NCI-H2196 treated with DMSO at 0.1 percent for 48 hours (cell line): ENCODE measurements at regions not wholly inside any gene's neighbourhood (a gene's known extent, or its start where the extent isn't known, plus 50 kb on each side); places are given as distances from the start of the nearest gene placed in this dataset.
"Not testable (repeated sequence)": the region's sequence is repeated elsewhere in the genome, so short reads cannot be mapped to it uniquely, and the experiment has no call there.

Source experiments
- DNase-seq: peaks from one replicate; lab custom pipeline; 2025; ENCODE audit not compliant: unreplicated experiment; lab: John Stamatoyannopoulos, UW

DNA sequence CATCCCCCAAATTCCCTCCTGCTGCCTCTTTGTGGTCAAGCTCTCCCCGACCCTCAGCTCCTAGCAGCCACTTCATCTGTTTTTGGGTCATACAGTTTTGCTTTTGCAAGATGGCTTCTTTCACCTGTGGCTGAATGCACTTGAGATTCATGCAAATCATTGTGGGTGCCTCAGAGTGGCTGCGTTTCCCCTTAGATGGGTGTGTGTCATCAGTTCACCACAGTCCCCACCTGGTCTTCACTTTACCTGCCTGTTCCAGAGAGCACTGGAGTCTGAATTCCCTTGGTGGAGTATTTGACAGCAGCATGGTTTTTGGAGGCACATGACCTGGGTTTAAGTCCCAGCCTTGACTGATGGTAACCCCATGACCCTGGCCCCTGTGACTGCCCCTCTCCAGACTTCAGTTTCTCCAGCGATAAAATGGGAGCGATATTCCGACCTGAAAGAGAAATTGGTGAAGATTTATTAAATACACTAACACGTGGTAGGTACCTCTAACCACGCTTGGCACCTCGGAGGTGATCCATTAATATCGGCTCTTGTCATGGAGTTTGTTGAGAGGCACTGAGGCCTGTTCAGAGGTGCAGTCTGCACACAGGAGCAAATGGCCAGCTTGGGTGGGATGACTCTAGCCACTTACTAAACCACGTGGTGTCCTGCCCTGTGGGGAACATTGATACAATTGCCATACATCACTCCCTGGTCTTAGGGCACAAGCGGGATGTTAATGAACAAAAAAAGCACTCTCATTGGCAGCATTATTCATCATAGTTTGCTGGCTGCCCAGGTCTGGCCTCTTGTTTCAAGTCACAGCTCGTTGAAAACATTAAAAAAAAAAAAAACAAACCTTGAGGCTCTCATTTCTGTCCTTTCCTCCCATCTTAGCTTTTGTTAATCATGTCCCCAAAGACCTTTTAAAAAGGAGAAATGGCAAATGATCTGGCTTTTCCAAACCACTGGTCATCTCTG, 167.2 kb upstream of the KCNG1 start:
- DNase-seq, result no peak

DNA sequence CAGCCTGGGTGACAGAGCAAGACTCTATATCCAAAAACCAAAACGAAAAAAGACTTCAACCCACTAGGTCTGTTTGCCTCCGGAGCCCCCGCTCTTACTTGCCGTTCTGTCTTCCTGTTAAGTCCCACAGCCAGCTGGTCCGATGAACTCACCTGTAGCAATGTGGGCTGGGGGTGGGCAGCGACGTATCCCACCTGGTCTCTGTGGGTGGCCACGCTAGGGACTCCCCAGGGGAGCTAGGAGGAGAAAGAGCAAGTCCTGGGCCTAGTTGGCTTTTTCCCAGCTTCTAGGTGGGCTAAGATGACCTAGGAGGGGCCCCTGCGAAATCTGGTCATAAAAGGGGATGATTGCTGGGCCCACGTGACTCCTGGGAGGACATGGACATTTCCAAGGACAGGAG, 166.0 kb upstream of the KCNG1 start:
- DNase-seq, result no peak

DNA sequence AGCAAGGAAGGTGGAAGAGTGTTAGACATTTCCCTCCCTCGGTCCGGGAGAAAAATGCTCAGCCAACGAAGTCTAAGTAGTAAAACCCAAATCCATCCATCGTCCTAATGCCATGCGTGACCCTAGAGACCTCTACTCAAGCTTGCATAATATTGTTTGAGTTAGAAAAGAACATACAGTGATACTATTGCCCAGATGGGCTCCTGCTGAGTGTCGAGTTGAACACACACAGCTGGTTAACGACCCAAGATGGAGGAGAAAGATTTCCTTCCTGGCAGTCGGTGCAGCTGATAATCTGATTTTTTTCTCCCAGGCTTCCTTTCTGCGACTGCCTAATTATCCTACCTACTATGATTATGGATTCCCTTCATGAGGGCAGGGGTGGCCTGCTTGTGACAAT, 164.4 kb upstream of the KCNG1 start:
- DNase-seq, result no peak

DNA sequence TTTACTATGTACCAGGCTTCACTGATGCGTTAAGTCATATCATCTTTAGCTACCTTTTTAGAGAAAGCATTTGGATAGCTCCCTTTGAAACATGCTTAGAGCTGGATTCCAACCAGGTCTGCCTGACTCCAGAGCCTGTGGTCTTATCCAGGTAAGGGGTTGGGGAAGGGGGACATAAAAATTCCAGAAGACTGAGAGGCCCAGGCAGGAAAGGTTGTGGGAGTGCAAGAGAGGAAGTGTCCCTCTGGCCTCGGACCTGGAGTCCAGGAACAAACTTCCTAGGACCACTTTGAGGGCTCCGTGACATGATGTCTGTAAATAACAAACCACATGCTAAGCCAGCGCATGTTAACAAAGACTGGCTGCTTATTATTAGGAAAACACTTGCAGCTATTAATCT, 163.0 kb upstream of the KCNG1 start:
- no peak for DNase-seq

DNA sequence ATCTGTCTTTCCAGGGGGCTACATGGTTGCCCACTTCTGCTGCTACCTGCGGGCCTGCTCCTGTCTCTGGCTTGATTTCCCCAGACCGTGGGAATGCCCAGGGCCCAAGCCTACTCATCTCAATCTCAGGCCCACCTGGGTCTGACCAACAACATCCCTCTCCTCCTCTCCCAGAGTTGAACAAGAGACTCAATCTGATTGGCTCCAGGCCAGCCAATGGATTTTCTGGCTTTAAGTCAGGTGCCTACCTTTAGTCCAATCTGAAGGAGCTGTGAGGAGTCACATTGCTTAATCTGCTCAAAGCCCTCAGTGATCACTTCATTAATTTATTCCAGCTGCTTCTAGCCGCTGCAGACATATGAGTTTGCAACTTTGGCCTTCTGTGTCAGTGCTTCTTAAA, 162.4 kb upstream of the KCNG1 start:
- no peak for DNase-seq

DNA sequence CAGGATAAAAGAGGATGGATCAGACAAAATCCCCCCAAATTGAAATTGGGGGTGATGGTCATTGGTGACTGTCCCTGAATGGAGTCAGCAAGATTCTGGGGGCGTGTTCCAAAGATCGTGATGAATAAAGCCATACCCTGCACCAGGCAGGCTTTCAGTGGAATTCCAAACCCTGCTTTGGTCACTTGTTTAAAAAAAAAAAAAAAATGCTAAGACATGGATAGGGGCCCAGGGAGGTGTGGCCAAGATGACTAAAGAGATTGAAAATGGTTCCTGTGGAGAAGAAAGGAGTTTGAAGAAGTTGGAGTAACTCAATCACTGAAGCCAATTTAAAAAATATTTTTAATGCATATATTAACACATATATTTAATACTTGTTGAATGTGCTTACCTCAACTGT, 161.4 kb upstream of the KCNG1 start:
- no peak for DNase-seq

DNA sequence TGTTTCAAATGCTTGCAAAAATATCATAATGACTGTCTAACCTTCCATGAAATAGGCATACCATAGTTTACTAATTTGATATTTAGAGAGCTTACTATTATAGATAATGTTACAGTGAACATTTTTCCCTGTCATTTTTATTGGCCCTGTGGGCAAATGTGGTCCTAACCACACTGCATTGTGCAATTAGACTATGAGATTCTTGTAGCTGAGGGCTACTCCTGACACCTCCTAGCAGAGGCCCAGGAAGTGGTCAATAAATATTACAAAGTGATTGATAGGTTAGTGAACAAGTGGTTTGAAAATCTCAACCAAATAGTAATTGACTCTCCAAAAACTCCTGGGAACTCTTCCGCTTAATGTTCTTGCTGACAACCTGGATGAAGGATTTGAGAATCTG, 160.5 kb upstream of the KCNG1 start:
- no peak for DNase-seq

DNA sequence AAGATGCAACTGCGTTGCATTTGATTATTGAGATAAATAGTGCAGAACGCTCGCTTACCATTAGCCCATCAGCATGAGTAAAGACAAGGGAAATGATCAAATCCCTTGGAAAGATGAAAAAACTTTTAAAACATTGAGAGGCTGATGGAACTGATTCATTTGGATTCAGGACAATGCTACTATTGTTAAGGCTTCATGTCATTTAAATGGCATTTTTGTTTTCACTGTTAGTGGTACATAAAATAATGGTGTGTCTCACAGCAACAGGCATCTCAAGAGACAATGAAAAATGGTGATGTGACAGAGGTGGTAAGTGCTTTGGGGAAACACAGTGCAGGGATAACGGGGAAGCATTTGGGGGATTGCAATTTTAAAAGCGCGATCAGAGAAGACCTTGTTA, 159.7 kb upstream of the KCNG1 start:
- DNase-seq, result no peak

DNA sequence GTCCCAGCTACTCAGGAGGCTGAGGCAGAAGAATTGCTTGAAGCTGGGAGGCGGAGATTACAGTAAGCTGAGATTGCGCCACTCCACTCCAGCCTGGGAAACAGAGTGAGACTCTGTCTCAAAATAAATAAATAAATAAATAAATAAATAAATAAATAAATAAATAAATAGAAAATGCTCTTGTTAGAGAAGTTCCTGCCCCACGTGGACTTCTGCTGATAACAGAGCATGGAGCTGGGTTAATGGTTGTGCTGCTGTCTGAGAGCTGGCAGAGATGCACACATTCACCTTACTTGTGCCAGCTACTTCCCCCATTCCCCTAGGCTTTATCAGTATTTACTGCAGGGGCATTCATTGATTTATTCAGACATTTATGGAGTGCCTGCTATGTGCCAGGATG, 155.2 kb upstream of the KCNG1 start:
- DNase-seq, result no peak

DNA sequence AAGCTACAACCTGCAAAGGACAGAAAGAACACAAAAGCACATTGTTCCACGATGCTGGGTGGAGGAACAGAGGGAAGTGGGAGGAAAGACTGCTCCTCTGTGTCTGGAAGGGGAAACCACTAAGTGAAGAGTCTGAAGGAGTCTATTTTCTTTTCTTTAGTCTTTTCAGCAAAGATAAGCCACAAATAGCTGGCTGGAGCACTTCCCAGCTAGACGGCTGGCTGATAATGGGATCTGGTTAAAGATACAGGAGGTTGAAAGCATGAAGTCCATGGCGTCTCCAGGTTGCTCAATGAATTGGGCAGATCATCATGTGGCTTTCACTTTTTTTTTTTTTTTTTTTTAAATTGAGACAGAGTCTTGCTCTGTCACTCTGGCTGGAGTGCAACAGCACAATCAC, 154.0 kb upstream of the KCNG1 start:
- DNase-seq, result no peak

DNA sequence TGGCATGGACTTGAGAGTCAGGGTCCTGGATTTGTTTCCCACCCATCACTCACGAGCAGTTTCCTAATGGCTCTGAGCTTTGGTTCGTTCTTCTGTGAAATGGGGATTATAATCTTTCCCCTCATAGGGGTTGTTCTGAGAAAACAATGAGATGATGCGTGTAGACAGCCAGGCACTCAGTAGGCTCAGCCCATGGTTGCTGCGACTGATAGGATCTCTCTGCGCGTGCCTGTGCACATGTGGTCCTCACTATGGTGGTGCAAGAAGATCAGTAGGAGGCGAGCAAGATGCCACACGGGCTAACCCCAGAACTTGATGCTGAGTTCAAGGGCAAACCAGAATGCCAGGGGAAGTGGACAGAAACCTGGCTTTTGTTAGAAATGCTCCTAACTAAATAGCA, 153.5 kb upstream of the KCNG1 start:
- no peak for DNase-seq

DNA sequence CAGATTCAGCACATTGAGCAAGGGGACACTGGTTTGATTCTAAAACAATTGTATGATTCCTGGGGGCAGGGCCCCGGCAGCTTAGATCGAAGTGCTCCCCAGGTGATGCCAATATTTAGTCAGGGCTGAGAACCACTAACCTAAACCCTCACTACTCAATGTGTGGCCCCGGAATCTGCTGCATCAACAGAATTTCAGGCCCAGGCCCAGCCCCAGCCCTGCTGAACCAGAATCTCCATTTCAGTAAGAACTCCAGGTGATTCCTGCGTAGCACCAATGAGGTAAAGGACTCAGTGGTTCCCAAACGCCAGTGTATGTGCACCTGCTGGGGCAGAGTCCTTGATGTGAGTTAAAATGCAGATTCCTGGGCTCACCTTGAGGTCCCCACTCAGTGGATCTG, 152.8 kb upstream of the KCNG1 start:
- DNase-seq, result no peak

DNA sequence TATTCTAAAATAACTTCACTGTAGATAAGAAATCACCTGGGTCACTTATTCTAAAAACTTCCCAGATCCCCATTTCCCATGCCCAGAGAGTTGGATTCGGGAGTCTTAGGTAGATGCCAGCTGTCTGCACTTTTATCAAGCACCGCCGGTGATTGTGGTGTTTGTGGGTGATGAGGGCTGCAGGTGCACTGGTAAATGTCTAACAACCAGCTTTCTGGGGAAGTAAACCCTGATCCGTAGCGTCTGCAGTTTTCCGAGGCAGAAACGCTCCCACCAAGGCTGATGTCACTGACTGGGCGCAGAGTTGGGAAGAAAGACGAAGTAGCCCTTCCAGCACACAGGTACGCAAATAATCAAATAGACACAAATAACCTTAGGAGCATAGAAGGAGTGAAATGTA, 152.2 kb upstream of the KCNG1 start:
- no peak for DNase-seq

DNA sequence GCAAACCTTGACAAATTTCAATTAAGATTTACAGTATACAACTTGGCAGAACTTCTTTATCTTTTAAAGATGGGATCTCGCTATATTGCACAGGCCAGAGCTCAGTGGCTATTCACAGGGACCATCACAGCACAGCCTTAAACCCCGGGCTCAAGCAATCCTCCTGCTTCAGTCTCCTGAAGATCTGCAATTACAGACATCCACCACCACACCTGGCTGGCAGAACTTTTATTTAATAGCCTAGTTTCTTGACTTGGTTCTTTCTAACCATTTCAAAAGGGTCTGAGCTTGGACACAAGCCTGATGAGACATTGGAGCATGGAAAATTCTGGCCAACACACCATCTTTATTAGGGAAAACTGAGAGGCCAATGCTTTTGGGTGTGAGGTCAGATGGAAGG, 151.6 kb upstream of the KCNG1 start:
- DNase-seq, result no peak

DNA sequence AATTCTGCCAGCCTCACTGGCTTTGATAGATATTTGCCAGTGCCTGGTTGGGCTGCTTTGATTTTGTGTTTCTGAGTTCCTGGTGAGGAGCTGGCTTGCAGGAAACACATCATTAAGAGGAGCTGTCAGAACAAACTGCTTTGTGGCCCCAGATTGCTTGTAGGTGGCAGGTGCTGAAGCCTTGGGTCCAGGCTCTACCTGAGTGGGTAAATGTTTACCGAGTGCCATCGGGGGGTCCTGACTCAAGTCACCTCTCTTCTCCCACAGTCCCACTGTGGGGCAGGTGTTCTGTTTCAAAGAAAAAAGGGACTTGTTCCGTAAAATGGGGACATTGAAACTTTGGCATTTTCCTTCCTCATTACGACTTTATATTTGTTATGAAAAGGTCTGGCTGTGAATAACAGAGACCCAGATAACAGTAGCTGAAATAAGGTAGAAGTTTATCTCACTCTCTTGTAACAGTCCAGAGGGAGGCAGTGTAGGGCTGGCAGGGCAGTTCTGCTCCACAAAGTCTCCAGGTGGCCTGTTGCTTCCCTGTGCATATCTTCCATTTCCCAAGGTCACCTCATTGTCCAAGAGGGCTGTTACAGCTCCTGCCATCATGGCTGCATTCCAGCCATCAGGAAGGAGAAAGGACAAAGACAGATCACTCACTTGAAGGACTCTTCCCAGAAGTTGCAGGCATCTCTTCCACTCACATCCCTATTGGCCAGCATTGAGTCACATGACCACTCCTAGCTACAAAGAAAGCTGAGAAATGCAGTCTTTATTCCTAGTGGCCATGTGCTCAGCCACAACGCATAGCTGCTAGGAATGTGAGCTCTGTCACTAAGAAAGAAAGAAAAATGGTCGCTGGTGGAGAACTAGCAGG, 149.9 kb upstream of the KCNG1 start:
- no peak for DNase-seq

DNA sequence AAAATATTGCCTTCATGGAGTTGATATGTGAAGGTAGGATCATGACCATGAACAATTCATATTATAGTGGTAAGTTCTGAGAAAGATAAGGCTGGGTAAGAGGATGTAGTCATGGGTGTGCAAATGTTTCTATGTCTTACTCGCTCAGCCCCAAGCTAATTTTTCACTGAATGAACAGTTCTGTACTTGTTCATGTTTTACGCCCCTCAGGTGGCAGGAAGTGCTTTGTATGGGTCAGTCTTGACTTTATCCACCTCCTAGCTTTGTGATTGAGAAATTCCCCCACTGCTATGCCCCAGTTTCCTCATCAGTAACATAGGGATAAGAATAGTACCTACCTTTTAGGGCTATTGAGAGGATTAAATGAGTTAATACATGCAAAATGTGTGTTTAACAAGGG, 148.2 kb upstream of the KCNG1 start:
- DNase-seq, result no peak

DNA sequence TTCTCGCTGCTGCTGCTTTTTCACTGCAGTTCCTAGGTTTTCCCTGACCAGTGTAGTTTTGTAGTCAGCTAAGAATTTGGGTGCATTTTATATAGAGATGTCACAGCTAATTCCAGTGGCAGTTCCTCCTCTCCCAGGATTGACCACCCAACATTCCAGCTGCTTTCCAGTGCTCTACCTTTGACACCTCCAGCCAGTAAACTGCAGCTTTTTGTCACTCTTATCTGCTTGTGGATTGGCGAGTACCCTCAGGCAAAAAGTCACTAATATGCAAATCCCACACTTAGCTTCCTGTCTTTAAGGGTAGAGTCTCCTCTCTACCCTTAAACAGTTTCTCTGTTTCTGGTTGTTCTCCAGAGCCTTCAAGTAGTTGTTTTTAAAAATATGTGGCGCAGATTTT, 146.9 kb upstream of the KCNG1 start:
- DNase-seq, result no peak

DNA sequence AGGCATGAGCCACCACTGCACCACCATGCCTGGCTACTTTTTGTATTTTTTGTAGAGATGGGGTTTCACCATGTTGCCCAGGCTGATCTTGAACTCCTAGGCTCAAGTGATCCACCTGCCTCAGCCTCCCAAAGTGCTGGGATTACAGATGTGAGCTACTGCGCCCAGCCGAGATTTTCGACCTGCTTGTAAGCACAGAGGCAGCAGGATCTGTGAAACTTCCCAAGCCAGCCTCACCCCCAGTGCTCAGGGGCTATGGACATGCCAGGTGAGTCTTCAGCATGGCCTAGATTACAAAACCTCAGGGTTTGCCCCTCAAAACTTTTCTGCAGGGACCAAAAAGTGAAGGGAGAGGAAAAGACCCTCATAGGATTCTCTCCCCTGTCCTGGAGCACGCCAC, 145.0 kb upstream of the KCNG1 start:
- DNase-seq, result not testable (repeated sequence)

DNA sequence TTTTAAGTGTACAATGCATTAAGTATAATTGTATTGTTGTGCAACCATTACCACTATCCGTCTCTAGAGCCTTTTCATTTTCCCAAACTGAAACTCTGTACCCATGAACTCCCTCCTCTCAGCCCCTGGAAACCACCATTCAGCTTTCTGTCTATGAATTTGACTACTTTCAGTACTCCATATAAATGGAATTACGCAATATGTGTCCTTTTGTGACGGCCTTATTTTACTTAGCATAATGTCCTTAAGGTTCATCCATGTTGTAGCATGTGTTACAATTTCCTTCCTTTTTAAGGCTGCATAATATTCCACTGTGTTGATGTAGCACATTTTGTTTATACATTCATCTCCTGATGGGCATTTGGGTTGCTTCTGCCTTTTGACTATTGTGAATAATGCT, 143.6 kb upstream of the KCNG1 start:
- DNase-seq, result no peak

DNA sequence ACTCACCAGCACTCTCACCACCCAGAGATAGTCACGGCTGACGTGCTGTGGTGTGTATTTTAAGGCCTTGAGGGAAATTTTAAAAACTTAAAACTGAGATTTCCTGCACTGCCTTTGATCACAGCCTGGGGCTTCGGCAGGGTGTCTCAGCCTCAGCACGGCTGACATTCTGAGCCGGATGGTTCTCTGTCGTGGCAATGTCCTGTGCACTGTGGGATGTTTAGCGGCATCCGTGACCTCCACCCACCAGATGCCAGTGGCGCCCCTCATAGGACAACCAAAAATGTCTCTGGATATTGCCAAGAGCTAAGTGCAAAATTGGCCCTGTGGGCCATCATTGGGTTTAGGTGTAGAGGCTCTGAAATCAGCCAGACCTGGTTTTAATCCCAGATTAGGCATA, 142.2 kb upstream of the KCNG1 start:
- no peak for DNase-seq

DNA sequence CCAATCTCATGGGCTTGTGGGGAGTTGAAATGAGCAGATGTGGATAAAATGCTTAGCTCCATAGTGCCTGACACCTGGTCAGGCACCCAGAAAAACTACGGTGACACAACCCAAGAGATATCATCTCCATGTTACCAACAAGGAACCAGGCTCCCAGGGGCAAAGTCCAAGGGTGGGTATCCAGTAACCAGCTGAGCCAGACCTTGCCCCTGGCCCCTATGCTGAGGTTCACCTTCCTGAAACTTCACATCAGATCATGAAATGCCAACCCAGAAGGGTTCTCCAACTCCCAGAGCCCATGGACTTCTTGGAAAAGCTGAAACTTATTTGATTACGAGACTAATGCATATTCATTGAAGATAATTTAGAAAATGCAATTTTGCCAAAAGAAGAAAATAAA, 141.8 kb upstream of the KCNG1 start:
- DNase-seq, result no peak

DNA sequence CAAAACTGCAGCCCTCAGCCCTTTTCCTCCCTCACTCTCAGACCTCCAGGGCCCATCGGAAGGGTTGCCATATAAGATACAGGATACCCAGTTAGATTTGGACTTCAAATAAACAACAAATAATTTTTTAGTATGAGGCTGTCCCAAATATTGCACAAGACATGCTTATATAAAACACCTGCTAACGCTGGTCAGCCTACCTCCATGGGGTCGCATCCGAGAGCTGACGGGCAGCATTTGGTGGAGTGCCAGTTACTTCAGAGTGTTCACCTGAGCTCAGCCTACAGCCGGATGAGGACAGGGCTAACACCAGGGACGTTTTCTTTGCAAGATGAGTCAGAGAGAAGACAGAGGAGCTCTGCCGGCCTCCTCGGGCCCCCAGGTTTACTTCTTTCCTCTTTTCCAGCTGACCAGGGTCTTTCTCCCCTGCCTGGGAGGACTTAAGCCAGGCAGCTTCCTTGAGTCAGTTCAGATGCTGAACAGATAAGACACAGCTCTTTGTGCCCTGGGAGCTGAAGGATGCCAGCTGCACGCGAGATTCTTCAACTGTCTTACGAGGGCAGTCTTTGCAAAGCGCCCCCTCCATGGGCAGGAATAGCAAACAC, 141.2 kb upstream of the KCNG1 start:
- no peak for DNase-seq
